IPS DF 6.9 (cell line): ENCODE measurements at regions not wholly inside any gene's neighbourhood (a gene's known extent, or its start where the extent isn't known, plus 50 kb on each side); places are given as distances from the start of the nearest gene placed in this dataset.
"Not testable (repeated sequence)": the region's sequence is repeated elsewhere in the genome, so short reads cannot be mapped to it uniquely, and the experiment has no call there.

Experiments
- DNase-seq: peaks from one replicate; pipeline ENCODE4 v3.0.0-alpha.2; 2013; ENCODE audit warnings: low read depth, low spot score
- H3K27ac ChIP-seq: one replicate; pipeline ENCODE4 v1.5.1; 2013; ENCODE audit warnings: low read length, control low read depth
- H3K27me3 ChIP-seq: 2 replicates; pipeline ENCODE4 v1.6.1; 2013; ENCODE audit warnings: mild to moderate bottlenecking, low read length; ENCODE audit not compliant: control insufficient read depth, insufficient read depth
- H3K36me3 ChIP-seq: 2 replicates; pipeline ENCODE4 v1.6.1; 2013; ENCODE audit warnings: low read length; ENCODE audit not compliant: control insufficient read depth, insufficient read depth
- H3K4me1 ChIP-seq: 2 replicates; pipeline ENCODE4 v1.6.1; 2013; ENCODE audit warnings: low read length; ENCODE audit not compliant: control insufficient read depth, insufficient read depth
- H3K4me3 ChIP-seq: 2 replicates; pipeline ENCODE4 v1.5.1; 2013; ENCODE audit warnings: mild to moderate bottlenecking, low read length
- H3K9me3 ChIP-seq: 2 replicates; pipeline ENCODE4 v1.6.1; 2013; ENCODE audit warnings: low read length, inconsistent platforms; ENCODE audit not compliant: control insufficient read depth, insufficient read depth
- WGBS: extraction: QIAGEN DNeasy Blood & Tissue Kit; methylation state at CpG from one replicate; pipeline ENCODE4 v1.1.7; 2013; ENCODE audit warnings: mixed read lengths, missing lambda C conversion rate; ENCODE audit not compliant: insufficient read length, insufficient coverage; 5-methylcytosine and 5-hydroxymethylcytosine counted together

DNA sequence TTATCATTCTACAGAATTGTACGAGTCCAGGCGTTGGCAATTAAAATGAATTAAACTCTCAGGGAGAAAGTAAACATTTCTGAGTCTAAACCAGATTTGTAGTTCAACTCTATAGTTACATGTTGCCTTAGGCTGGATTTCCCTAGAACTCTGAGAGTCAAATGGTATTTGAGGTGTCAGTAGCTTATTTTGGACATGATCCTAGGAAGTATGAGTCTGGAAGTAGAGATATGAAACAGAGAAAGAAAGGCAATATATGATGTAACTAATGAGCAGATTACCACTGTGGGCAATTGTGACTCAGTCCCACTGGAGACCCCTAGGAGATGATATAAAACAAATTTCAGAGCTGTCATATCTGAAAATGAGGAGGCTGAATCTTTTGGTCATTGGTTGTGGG, 199.1 kb upstream of the UBE2E3 start:
- WGBS: no CpG with 5 or more reads among the region's 2 CpGs
- no peaks in the 10 kb centered on the region for H3K27me3 ChIP-seq
- no peak for DNase-seq
- no peak overlapping the region for H3K4me3 ChIP-seq
- H3K27ac ChIP-seq: no peak overlapping the region
- no peaks in the 10 kb centered on the region for H3K9me3 ChIP-seq
- no peaks in the 10 kb centered on the region for H3K4me1 ChIP-seq
- H3K36me3 ChIP-seq: no peaks in the 10 kb centered on the region

DNA sequence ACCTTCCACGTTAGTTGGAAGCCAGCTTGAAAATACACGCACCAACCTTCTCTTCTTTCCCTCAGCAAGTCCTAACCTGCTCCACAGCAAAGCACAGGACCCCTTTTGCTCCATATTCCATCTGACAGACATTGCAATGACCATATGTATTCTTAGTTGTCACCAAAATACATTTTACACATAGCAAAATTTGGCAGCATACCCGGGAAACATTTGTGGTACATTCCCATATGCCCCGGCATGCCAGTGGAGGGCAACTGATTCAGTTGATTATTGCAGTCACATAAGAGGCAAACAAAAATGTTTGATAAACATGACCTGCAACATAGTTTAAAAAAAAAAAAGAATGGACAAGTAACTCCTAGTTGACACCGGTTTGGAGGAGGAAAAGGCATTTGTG, 202.1 kb upstream of the UBE2E3 start:
- DNase-seq: no peak
- no CpG with 5 or more reads among the region's 5 CpGs for WGBS
- no peak overlapping the region for H3K27ac ChIP-seq
- no peaks in the 10 kb centered on the region for H3K9me3 ChIP-seq
- H3K36me3 ChIP-seq: no peaks in the 10 kb centered on the region
- no peaks in the 10 kb centered on the region for H3K27me3 ChIP-seq
- no peak overlapping the region for H3K4me3 ChIP-seq
- no peaks in the 10 kb centered on the region for H3K4me1 ChIP-seq

DNA sequence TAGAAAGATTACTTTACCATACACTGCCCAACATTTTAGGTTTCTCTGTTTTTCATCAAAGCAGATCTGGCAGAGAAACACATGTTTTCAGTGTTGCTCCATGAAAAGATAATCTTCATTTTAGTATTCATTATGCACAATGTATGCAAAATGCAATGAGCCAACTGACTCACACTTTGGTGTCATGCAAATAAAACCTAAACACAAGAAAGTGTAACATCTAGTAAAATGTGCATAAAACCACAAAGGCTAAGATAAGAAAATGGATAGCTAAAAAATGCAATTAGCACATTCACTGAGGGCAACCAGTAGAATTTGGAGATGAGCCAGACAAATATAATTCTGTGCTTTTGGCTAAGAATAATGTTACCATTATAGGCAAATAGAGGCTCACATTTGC, 203.5 kb upstream of the UBE2E3 start:
- H3K27ac ChIP-seq: no peak overlapping the region
- H3K9me3 ChIP-seq: no peaks in the 10 kb centered on the region
- H3K36me3 ChIP-seq: no peaks in the 10 kb centered on the region
- DNase-seq: no peak
- no peaks in the 10 kb centered on the region for H3K4me1 ChIP-seq
- H3K4me3 ChIP-seq: no peak overlapping the region
- H3K27me3 ChIP-seq: no peaks in the 10 kb centered on the region

DNA sequence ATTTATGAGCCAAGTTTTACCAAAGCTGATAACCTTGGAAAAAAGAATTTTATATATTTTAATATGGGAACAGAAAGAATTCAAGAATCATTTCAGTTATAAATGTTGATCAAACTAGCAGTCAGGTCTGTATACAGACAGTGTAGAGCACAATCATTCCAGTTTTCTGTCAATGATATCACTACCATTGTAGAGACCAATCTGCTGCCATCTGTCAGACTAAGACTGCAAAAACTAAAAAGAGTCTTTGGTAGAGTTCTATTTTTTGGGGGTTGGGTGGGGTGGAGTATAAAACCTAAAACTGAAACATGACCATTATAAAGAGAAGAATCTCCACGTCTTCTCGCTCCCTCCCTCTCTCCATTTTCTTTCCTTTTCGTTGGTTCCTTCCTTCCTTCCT, 204.7 kb upstream of the UBE2E3 start:
- no peaks in the 10 kb centered on the region for H3K4me1 ChIP-seq
- no peak for DNase-seq
- no peaks in the 10 kb centered on the region for H3K36me3 ChIP-seq
- no CpG with 5 or more reads among the region's 3 CpGs for WGBS
- no peak overlapping the region for H3K27ac ChIP-seq
- H3K9me3 ChIP-seq: no peaks in the 10 kb centered on the region
- no peaks in the 10 kb centered on the region for H3K27me3 ChIP-seq
- H3K4me3 ChIP-seq: no peak overlapping the region

DNA sequence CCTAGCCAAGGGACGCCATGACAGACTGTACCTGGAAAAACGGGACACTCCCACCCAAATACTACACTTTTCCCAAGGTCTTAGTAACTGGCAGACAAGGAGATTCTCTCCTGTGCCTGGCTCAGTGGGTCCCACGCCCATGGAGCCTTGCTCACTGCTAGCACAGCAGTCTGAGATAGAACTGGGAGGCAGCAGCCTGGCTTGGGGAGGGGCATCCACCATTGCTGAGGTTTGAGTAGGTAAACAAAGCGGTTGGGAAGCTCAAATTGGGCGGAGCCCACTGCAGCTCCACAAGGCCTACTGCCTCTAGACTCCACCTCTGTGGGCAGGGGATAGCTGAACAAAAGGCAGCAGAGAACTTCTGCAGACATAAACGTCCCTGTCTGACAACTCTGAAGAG, 215.1 kb upstream of the UBE2E3 start:
- not testable (repeated sequence) for H3K9me3 ChIP-seq, H3K27ac ChIP-seq, H3K4me3 ChIP-seq, H3K4me1 ChIP-seq, H3K36me3 ChIP-seq, DNase-seq, H3K27me3 ChIP-seq
- no CpG with 5 or more reads among the region's 6 CpGs for WGBS

DNA sequence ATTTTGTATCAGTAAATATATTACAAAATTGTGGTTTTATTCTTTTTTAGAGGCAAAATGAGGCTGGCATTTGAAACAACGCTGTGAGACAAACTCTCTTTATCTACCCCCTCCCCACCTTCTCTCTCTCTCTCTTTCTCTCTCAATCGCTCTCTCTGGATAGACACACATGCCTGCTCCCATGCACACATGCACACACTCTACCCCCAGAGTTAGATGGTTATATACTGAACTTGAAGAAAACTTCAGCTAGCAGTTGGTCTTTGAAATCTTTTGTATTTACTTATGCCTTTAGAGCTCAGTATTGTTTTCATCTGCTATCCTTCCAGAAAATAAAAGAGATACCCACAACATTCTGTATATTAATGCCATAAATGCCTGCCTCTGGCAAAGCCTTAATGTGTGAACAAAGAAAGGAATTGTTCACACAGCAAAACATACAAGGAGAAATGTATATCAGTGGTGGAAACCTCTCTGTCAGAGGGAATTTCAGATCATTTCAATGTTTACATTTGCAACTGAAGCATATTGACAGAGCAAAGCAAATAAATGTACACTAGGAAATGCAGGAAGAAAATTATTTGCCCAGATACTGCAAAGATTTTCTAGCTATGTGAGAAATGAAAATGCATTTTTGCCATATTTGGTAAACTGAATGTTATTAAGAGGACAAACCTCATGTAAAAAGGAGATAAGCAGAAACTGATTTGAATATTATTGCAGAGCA, 217.0 kb upstream of the UBE2E3 start:
- no peaks in the 10 kb centered on the region for H3K9me3 ChIP-seq
- H3K4me3 ChIP-seq: no peak overlapping the region
- no CpG with 5 or more reads among the region's 2 CpGs for WGBS
- H3K4me1 ChIP-seq: no peaks in the 10 kb centered on the region
- H3K27me3 ChIP-seq: no peaks in the 10 kb centered on the region
- no peaks in the 10 kb centered on the region for H3K36me3 ChIP-seq
- H3K27ac ChIP-seq: no peak overlapping the region
- no peak for DNase-seq

DNA sequence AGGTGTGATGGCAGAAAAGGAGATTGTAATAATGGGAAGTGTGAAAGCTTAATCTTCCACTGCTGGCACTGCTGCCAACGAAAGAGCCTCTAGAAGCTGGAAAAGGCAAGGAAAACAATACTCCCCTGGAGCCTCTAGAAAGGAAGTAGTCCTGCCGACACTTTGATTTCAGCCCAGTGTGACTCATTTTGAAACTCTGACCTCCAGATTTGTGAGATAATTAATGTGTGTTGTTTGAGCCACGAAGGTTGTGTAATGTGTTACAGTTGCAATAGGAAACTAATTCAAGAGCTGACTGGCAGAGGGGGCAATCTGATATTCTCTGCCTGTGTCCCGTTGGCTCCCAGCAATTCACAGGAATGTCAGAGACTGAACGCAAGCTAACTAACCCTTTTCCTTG, 219.2 kb upstream of the UBE2E3 start:
- no peak for DNase-seq
- WGBS: no CpG with 5 or more reads among the region's 5 CpGs
- H3K36me3 ChIP-seq: no peaks in the 10 kb centered on the region
- H3K27me3 ChIP-seq: no peaks in the 10 kb centered on the region
- no peaks in the 10 kb centered on the region for H3K9me3 ChIP-seq
- H3K4me1 ChIP-seq: no peaks in the 10 kb centered on the region
- no peak overlapping the region for H3K27ac ChIP-seq
- H3K4me3 ChIP-seq: no peak overlapping the region

DNA sequence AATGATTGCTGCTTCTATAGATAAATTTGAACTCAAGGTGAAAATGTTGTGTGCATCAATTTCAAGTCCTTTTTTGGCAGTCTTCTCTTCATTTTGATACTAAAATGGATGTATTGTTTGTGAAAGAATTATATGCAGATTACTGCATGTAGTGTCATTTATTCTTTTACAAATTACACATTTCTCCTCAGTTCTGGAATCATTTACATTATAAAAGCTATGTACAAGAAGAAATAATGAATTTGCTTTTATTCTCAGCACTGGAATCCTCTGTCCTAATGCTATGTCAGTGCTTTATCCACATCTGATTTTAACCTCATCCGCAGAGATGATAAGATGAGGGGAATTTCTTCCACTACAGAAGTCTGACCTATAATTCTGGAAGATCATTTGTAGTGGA, 220.8 kb upstream of the UBE2E3 start:
- no peak for DNase-seq
- H3K27ac ChIP-seq: no peak overlapping the region
- no CpG with 5 or more reads among the region's 1 CpG for WGBS
- no peaks in the 10 kb centered on the region for H3K4me1 ChIP-seq
- no peaks in the 10 kb centered on the region for H3K27me3 ChIP-seq
- H3K4me3 ChIP-seq: no peak overlapping the region
- no peaks in the 10 kb centered on the region for H3K36me3 ChIP-seq
- H3K9me3 ChIP-seq: no peaks in the 10 kb centered on the region

DNA sequence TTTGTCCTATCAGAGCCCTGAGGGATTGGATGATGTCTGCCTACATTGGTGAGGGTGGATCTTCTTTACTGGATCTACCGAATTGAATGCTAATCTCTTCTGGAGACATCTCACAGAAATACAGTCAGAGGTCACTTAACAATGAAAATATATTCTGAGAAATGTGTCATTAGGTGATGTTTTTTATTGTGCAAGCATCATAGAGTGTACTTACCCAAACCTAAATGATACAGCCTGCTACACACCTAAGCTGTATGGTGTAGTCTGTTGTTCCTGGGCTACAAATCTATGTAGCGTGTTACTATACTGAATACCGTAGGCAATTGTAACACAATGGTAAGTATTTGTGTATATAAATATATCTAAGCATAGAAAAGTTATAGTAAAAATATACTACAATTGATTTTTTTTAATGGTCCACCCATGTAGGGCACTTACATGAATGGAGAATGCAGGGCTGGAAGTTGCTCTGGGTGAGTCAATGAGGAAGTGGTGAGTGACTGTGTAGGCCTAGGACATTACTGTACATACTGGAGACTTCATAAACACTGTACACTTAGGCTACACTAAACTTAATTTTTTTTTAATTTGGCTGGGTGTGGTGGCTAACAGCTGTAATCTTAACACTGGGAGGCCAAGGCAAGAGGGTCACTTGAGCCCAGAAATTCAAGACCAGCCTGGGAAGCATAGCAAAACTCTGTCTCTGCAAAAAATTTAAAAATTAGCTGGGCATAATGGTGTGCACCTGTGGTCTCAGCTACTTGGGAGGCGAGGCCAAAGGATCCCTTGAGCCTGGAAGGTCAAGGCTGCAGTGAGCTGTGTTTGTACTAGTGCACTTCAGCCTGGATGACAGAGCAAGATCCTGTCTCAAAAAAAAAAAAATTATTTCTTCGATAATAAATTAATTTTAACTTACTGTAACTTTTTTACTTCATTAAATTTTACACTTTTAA, 226.3 kb upstream of the UBE2E3 start:
- Histone ChIP-seq H3K27me3 (no peaks in the 10 kb centered on the region), H3K4me1 (no peaks in the 10 kb centered on the region), H3K36me3 (no peaks in the 10 kb centered on the region), H3K9me3 (no peaks in the 10 kb centered on the region), H3K4me3 (no peak overlapping the region), H3K27ac (no peak overlapping the region)
- no peak for DNase-seq
- 100% methylated on average over 1 of the region's 5 CpGs for WGBS

DNA sequence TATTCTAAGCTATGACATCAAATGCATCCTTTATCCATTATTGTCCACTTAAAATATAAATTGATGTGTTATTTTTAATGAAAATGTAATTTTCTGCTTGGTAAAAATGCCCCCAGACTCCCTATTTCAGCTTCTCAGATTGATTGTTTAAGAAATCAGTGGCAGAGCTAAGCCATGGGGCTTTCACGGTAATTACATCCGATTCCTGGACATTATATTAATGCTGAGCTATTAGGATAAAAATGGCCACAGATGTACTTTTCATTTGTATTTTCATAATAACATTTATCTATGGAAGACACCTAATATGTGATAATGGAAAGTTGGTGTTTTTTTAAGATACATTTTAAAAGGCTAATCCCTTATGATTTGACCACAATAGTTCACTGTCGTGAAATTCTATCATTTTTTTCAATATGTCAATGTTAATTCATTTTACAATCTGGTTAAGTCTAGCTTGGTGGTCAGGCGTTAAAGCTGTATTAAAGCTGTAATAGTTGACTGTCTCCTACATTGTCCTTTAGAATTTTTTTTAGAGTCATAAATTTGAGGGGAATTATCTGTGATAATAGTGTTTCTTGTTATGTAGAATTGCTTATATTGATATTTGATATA, 229.0 kb upstream of the UBE2E3 start:
- H3K4me1 ChIP-seq: no peaks in the 10 kb centered on the region
- H3K27ac ChIP-seq: no peak overlapping the region
- no peak for DNase-seq
- no peak overlapping the region for H3K4me3 ChIP-seq
- WGBS: no CpG with 5 or more reads among the region's 4 CpGs
- no peaks in the 10 kb centered on the region for H3K36me3 ChIP-seq
- H3K27me3 ChIP-seq: no peaks in the 10 kb centered on the region
- no peaks in the 10 kb centered on the region for H3K9me3 ChIP-seq
